Ascending aorta (tissue), 2 donors: ENCODE measurements at regions not wholly inside any gene's neighbourhood (a gene's known extent, or its start where the extent isn't known, plus 50 kb on each side); places are given as distances from the start of the nearest gene placed in this dataset.

Experiments
- DNase-seq, 2 donors: peaks; one replicate each; pipeline ENCODE4 v3.0.0-alpha.2; 2019; ENCODE audit warnings: low spot score in 2 of 2
- H3K27ac ChIP-seq, 2 donors: fragments of 200-600 bp; sonication (generic); one replicate each; pipeline ENCODE4 v1.5.1; 2016 to 2017; ENCODE audit warnings: mild to moderate bottlenecking in 1 of 2
- H3K27me3 ChIP-seq: fragments of 200-600 bp; sonication (generic); one replicate; pipeline ENCODE4 v1.5.1; 2017
- H3K36me3 ChIP-seq, 2 donors: fragments of 200-600 bp; sonication (generic); one replicate each; pipeline ENCODE4 v1.5.1; 2016
- H3K4me1 ChIP-seq, 2 donors: fragments of 200-600 bp; sonication (generic); one replicate each; pipeline ENCODE4 v1.5.1; 2016 to 2017; ENCODE audit warnings: mild to moderate bottlenecking in 1 of 2
- H3K4me3 ChIP-seq, 2 donors: fragments of 200-600 bp; sonication (generic); one replicate each; pipeline ENCODE4 v1.5.1; 2016 to 2017; ENCODE audit warnings: mild to moderate bottlenecking in 1 of 2
- H3K9me3 ChIP-seq, 2 donors: fragments of 200-600 bp; sonication (generic); one replicate each; pipeline ENCODE4 v1.5.1; 2016
- intact Hi-C: fragments of 100-400 bp; cut with DNase I; formaldehyde crosslinking; loops from one replicate; pipeline ENCODE4 v1.15.1; 2023
- TF ChIP-seq, protein P1 (sequence below), 3 experiments: fragments of 200-600 bp in 2 of 3; fragments of 450-650 bp in 1 of 3; sonication (generic) in 2 of 3; IDR thresholded peaks; one replicate each; pipeline ENCODE4 v1.5.1; 2016 to 2019; ENCODE audit warnings: antibody characterized with exemption in 3 of 3, mild to moderate bottlenecking in 1 of 3, moderate library complexity in 1 of 3

DNA sequence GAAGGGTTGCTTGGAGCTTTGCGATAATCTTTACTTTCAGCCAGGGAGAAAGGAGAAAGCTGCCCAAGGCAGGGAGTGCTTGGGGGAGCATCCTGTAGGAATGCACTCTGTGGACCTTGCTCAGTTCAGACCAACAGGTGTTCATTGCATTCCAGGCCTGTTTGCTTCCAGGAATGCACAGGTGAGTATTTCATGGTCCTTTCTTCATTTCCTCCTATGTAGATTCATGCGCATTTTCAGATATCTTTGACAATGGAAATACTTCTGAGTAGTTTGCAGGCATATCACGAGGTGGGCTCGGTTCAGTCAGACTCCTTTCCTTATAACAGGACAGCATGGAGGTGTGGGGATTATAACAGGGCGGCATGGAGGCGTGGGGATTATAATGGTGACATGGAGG, 254.8 kb downstream of the FGF9 start:
- no peaks in the 10 kb centered on the region for H3K36me3 ChIP-seq
- H3K27me3 ChIP-seq = no peaks in the 10 kb centered on the region

DNA sequence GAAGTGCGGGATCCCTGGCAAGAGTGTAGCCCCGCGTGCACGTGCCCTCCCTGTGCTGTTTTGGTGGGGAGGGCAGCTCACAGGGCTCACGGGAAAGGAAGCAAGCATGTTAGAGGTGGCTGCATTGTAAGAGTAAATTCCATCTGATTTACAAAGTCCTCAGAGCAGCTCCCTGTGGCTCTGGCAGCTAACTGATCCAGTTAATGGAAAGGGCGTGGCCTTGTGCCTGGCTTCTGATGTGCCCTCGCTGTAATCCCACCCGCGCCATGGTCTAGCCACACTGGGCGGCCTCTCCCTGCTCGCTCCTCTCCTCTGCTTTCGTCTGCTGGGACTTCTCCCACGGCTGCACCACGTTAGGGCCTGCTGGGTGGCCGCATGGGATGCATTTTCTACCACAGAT, 258.5 kb downstream of the FGF9 start:
- H3K9me3 ChIP-seq = no peaks in the 10 kb centered on the region
- H3K27me3 ChIP-seq = no peaks in the 10 kb centered on the region
- H3K4me3 ChIP-seq = no peak overlapping the region
- peak in 1 of 2 donors; percentile 31 for DNase-seq
- H3K4me1 ChIP-seq = no peaks in the 10 kb centered on the region
- H3K36me3 ChIP-seq = no peaks in the 10 kb centered on the region
- intact Hi-C loops = no loop called here
- H3K27ac ChIP-seq = no peak overlapping the region
- TF ChIP-seq, protein P1, sequence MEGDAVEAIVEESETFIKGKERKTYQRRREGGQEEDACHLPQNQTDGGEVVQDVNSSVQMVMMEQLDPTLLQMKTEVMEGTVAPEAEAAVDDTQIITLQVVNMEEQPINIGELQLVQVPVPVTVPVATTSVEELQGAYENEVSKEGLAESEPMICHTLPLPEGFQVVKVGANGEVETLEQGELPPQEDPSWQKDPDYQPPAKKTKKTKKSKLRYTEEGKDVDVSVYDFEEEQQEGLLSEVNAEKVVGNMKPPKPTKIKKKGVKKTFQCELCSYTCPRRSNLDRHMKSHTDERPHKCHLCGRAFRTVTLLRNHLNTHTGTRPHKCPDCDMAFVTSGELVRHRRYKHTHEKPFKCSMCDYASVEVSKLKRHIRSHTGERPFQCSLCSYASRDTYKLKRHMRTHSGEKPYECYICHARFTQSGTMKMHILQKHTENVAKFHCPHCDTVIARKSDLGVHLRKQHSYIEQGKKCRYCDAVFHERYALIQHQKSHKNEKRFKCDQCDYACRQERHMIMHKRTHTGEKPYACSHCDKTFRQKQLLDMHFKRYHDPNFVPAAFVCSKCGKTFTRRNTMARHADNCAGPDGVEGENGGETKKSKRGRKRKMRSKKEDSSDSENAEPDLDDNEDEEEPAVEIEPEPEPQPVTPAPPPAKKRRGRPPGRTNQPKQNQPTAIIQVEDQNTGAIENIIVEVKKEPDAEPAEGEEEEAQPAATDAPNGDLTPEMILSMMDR (IDR thresholded peaks at IDR 0.05) = no peak

More for the DNA sequence above, 254.8 kb downstream of the FGF9 start:
- TF ChIP-seq, protein P1 (IDR thresholded peaks at IDR 0.05) = no peak
- peak in 1 of 2 donors; percentile 33 for DNase-seq
- Histone ChIP-seq H3K9me3 (no peaks in the 10 kb centered on the region), H3K4me1 (no peaks in the 10 kb centered on the region), H3K4me3 (no peak overlapping the region), H3K27ac (no peak overlapping the region)
- intact Hi-C loops = no loop called here

DNA sequence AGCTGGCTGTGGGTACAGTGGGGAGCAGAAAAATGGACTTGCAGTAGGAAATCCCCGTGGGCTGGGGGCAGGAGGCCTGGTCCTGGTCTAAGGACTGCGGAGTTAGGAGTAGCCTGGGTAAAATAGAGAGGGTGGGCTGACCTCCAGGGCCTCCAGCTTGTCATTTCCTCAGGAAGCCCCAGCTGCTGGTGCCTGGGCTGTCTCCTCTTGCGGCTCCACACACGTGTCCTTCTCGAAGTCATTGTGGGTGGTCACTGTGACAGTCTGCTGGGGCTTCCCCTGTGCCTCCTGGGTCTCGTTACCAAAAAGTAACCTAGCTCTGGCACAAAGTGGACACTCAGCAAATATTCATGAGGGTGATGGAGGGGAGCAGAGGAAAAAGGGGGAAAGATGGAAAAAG, 259.7 kb downstream of the FGF9 start:
- Histone ChIP-seq H3K4me1 (no peaks in the 10 kb centered on the region), H3K36me3 (no peaks in the 10 kb centered on the region), H3K9me3 (no peaks in the 10 kb centered on the region), H3K27ac (no peak overlapping the region), H3K27me3 (no peaks in the 10 kb centered on the region), H3K4me3 (no peak overlapping the region)
- TF ChIP-seq, protein P1 (IDR thresholded peaks at IDR 0.05) = no peak
- DNase-seq = peak in 1 of 2 donors; percentile 8
- intact Hi-C loops = no loop called here

DNA sequence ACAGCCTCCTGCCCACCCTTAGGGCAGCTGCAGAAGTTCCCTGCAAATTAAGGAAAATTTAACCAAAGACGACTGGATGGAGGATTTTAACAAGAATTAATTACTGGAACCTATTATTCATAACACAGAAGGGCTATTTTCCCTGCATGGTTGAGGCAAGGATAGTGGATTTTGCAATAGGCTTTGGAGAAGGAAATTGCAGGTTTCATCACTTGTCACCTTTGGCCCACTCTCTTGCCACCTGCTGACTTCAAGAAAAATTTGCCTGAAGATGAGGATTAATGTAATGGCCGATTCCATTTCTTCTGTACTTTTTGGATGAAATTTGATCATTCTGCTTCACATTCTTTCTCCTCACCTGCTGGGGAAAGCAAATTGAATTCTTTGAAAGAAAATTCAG, 261.7 kb downstream of the FGF9 start:
- no peaks in the 10 kb centered on the region for H3K36me3 ChIP-seq
- no peaks in the 10 kb centered on the region for H3K9me3 ChIP-seq
- H3K4me3 ChIP-seq = no peak overlapping the region
- no peak for DNase-seq
- H3K27ac ChIP-seq = no peak overlapping the region
- no peaks in the 10 kb centered on the region for H3K27me3 ChIP-seq
- no peaks in the 10 kb centered on the region for H3K4me1 ChIP-seq
- intact Hi-C loops = no loop called here
- TF ChIP-seq, protein P1 (IDR thresholded peaks at IDR 0.05) = no peak

DNA sequence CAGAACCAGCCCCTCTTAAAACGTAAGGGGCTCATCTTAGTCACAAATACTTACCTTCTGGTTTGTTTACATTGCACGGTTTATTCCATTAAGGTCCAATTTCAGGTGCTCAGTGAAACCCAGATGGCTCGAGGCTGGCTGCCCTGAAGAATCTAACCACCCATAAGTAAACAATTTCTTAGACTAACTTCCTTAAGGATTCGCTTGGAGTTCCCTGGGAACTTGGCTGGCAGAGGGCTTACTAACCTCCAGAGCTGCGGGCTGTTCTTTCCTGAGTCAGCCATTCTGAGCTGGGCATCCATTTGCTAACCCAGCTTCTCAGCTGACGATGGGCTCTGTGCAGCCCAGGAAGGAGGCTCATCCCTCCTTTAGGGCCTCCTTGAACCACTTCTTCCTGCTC, 262.1 kb downstream of the FGF9 start:
- Histone ChIP-seq H3K9me3 (no peaks in the 10 kb centered on the region), H3K27ac (no peak overlapping the region), H3K4me3 (no peak overlapping the region), H3K27me3 (no peaks in the 10 kb centered on the region), H3K4me1 (no peaks in the 10 kb centered on the region), H3K36me3 (no peaks in the 10 kb centered on the region)
- intact Hi-C loops = no loop called here
- DNase-seq = no peak
- TF ChIP-seq, protein P1 (IDR thresholded peaks at IDR 0.05) = no peak

DNA sequence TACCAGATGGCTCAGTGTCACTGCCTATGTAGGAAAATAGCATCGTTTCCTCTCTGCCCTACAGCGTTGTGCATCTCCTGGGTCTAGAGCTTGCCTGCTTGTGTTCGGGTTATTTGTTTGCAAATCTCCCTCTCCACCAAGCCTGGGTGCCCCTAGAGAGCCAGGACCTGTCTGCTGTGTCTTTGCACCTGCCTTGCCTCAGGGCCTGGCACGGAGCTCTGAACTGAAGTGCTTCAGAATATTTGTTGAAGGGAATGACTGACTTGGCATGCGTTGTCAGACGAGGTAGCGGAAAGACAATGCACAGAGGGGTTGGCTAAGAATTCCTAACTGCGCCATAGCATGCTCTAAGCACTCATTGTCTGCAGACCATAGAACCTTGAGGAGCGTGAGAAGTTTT, 263.4 kb downstream of the FGF9 start:
- Histone ChIP-seq H3K27ac (no peak overlapping the region), H3K9me3 (no peaks in the 10 kb centered on the region), H3K27me3 (no peaks in the 10 kb centered on the region), H3K36me3 (no peaks in the 10 kb centered on the region), H3K4me1 (no peaks in the 10 kb centered on the region), H3K4me3 (no peak overlapping the region)
- no peak for DNase-seq
- TF ChIP-seq, protein P1 (IDR thresholded peaks at IDR 0.05) = no peak
- intact Hi-C loops = no loop called here
